Smooth muscle cell (in vitro differentiated cells): ENCODE measurements at regions not wholly inside any gene's neighbourhood (a gene's known extent, or its start where the extent isn't known, plus 50 kb on each side); places are given as distances from the start of the nearest gene placed in this dataset.
A peak's percentile ranks its signal among the peaks of the same experiment; 100 is the strongest.

ENCODE experiments used
- DNase-seq: peaks from one replicate; lab custom pipeline; 2025; ENCODE audit not compliant: unreplicated experiment; lab: John Stamatoyannopoulos, UW
- H2AFZ ChIP-seq: fragments of 200-600 bp; sonication (generic); 2 replicates; pipeline ENCODE4 v1.6.0; 2016; ENCODE audit warnings: antibody characterized with exemption, low read depth, mild to moderate bottlenecking
- H3F3A ChIP-seq: fragments of 200-600 bp; sonication (generic); 2 replicates; pipeline ENCODE4 v1.6.0; 2017; ENCODE audit warnings: antibody characterized with exemption, low read depth
- H3K27ac ChIP-seq: fragments of 200-600 bp; sonication (generic); 2 replicates; pipeline ENCODE4 v1.5.1; 2016; ENCODE audit warnings: low read depth, mild to moderate bottlenecking
- H3K27me3 ChIP-seq: fragments of 200-600 bp; sonication (generic); 2 replicates; pipeline ENCODE4 v1.6.1; 2016; ENCODE audit warnings: low read depth, mild to moderate bottlenecking
- H3K36me3 ChIP-seq: fragments of 200-600 bp; sonication (generic); 2 replicates; pipeline ENCODE4 v1.5.1; 2016; ENCODE audit warnings: low read depth
- H3K4me1 ChIP-seq: fragments of 200-600 bp; sonication (generic); 2 replicates; pipeline ENCODE4 v1.5.1; 2016; ENCODE audit warnings: low read depth
- H3K4me2 ChIP-seq: fragments of 200-600 bp; sonication (generic); 2 replicates; pipeline ENCODE4 v1.6.0; 2016; ENCODE audit warnings: mild to moderate bottlenecking
- H3K4me3 ChIP-seq: fragments of 200-600 bp; sonication (generic); 2 replicates; pipeline ENCODE4 v1.5.1; 2016; ENCODE audit warnings: mild to moderate bottlenecking
- H3K79me2 ChIP-seq: fragments of 200-600 bp; sonication (generic); 2 replicates; pipeline ENCODE4 v1.6.0; 2016; ENCODE audit warnings: low read depth, mild to moderate bottlenecking
- H3K9ac ChIP-seq: fragments of 200-600 bp; sonication (generic); 2 replicates; pipeline ENCODE4 v1.6.0; 2016; ENCODE audit warnings: low read depth
- H3K9me3 ChIP-seq: fragments of 200-600 bp; sonication (generic); replicated peaks from 2 replicates; pipeline ENCODE4 v1.5.1; 2016; ENCODE audit warnings: low read depth
- H4K20me1 ChIP-seq: fragments of 200-600 bp; sonication (generic); 2 replicates; pipeline ENCODE4 v1.6.0; 2016; ENCODE audit warnings: low read depth
- CTCF ChIP-seq: fragments of 200-600 bp; sonication (generic); IDR thresholded peaks from 2 replicates; pipeline ENCODE4 v1.5.1; 2017; ENCODE audit warnings: borderline replicate concordance, mild to moderate bottlenecking, antibody characterized with exemption; ENCODE audit not compliant: insufficient read depth, poor library complexity, severe bottlenecking
- WGBS: methylation state at CpG from one replicate; pipeline ENCODE4 v1.1.7; 2016; ENCODE audit warnings: low lambda C conversion rate; 5-methylcytosine and 5-hydroxymethylcytosine counted together

- no peak overlapping the region for H2AFZ ChIP-seq
- WGBS = 88% methylated on average over 5 of the region's 5 CpGs
Observed at GRCh38 chr6:139655783-139656705, 281.6 kb upstream of the CITED2 start.

GRCh38 chr6:139654888-139655782, 280.7 kb upstream of the CITED2 start:
- Histone ChIP-seq H3K79me2 (no peaks in the 10 kb centered on the region), H3K4me2 (no peak overlapping the region), H3K27ac (peak overlapping the region; percentile 37), H3K9ac (no peak overlapping the region), H3K36me3 (no peaks in the 10 kb centered on the region), H3K27me3 (no peaks in the 10 kb centered on the region), H2AFZ (no peak overlapping the region), H4K20me1 (no peaks in the 10 kb centered on the region), H3K4me3 (no peak overlapping the region), H3K4me1 (peaks cover 13% of the 10 kb centered on the region), H3F3A (no peaks in the 10 kb centered on the region), H3K9me3 (no peaks in the 10 kb centered on the region)
- no peak for TF ChIP-seq CTCF
- DNase-seq = no peak
- 81% methylated on average over 10 of the region's 10 CpGs for WGBS

More at GRCh38 chr6:139655783-139656705, 281.6 kb upstream of the CITED2 start:
- DNase-seq = no peak
- Histone ChIP-seq H3K9ac (no peak overlapping the region), H3K36me3 (no peaks in the 10 kb centered on the region), H3K27me3 (no peaks in the 10 kb centered on the region), H3K4me3 (no peak overlapping the region), H4K20me1 (no peaks in the 10 kb centered on the region), H3K79me2 (no peaks in the 10 kb centered on the region), H3K27ac (peak overlapping the region; percentile 37), H3K4me2 (no peak overlapping the region), H3K4me1 (peaks cover 13% of the 10 kb centered on the region), H3K9me3 (no peaks in the 10 kb centered on the region), H3F3A (no peaks in the 10 kb centered on the region)
- TF ChIP-seq CTCF = no peak

- H3K27me3 ChIP-seq = no peaks in the 10 kb centered on the region
- no peaks in the 10 kb centered on the region for H3K79me2 ChIP-seq
- no peaks in the 10 kb centered on the region for H3F3A ChIP-seq
- H3K27ac ChIP-seq = no peak overlapping the region
- H2AFZ ChIP-seq = no peak overlapping the region
- peaks cover 13% of the 10 kb centered on the region for H3K4me1 ChIP-seq
- H3K9me3 ChIP-seq = no peaks in the 10 kb centered on the region
- no peak overlapping the region for H3K9ac ChIP-seq
- no peak overlapping the region for H3K4me3 ChIP-seq
- DNase-seq = no peak
- 96% methylated on average over 5 of the region's 5 CpGs for whole genome bisulfite sequencing
- TF ChIP-seq CTCF = no peak
- no peak overlapping the region for H3K4me2 ChIP-seq
- no peaks in the 10 kb centered on the region for H3K36me3 ChIP-seq
- no peaks in the 10 kb centered on the region for H4K20me1 ChIP-seq
Observed at GRCh38 chr6:139654309-139654708, 279.9 kb upstream of the CITED2 start.
